Astrocyte (in vitro differentiated cells and primary cell): ENCODE measurements at regions not wholly inside any gene's neighbourhood (a gene's known extent, or its start where the extent isn't known, plus 50 kb on each side); places are given as distances from the start of the nearest gene placed in this dataset.

Source experiments
- DNase-seq: peaks from one replicate; pipeline ENCODE4 v3.0.0-alpha.2; 2010; ENCODE audit warnings: low read depth
- FAIRE-seq: peaks from 2 replicates; lab custom pipeline; 2011; peaks lifted over from hg19 to GRCh38; lab: Jason Lieb, UNC
- H2AFZ ChIP-seq: 2 replicates; pipeline ENCODE4 v1.6.0; 2012; ENCODE audit warnings: low read depth, low read length, inconsistent platforms
- H3K27ac ChIP-seq: 2 replicates; pipeline ENCODE4 v1.5.1; 2011; ENCODE audit warnings: low read depth, low read length, inconsistent platforms
- H3K27me3 ChIP-seq: 2 replicates; pipeline ENCODE4 v1.6.0; 2011; ENCODE audit warnings: low read length, inconsistent platforms; ENCODE audit not compliant: insufficient read depth
- H3K36me3 ChIP-seq: 2 replicates; pipeline ENCODE4 v1.5.1; 2011; ENCODE audit warnings: low read length, inconsistent platforms; ENCODE audit not compliant: insufficient read depth
- H3K4me1 ChIP-seq: 2 replicates; pipeline ENCODE4 v1.5.1; 2011; ENCODE audit warnings: low read length, inconsistent platforms; ENCODE audit not compliant: insufficient read depth
- H3K4me2 ChIP-seq: 2 replicates; pipeline ENCODE4 v1.6.0; 2012; ENCODE audit warnings: low read length, inconsistent platforms
- H3K4me3 ChIP-seq: 2 replicates; pipeline ENCODE4 v1.5.1; 2011; ENCODE audit warnings: low read depth, mild to moderate bottlenecking, low read length, inconsistent platforms; ENCODE audit not compliant: insufficient read depth
- H3K79me2 ChIP-seq: 2 replicates; pipeline ENCODE4 v1.6.0; 2012; ENCODE audit warnings: mild to moderate bottlenecking, low read length, inconsistent platforms; ENCODE audit not compliant: insufficient read depth
- H3K9ac ChIP-seq: 2 replicates; pipeline ENCODE4 v1.6.0; 2012; ENCODE audit warnings: mild to moderate bottlenecking, low read length, inconsistent platforms
- H3K9me3 ChIP-seq: 2 replicates; pipeline ENCODE4 v1.5.1; 2012; ENCODE audit warnings: low read depth, mild to moderate bottlenecking, low read length, inconsistent platforms; ENCODE audit not compliant: insufficient read depth
- H4K20me1 ChIP-seq: 2 replicates; pipeline ENCODE4 v1.6.0; 2012; ENCODE audit warnings: low read length, inconsistent platforms; ENCODE audit not compliant: insufficient read depth
- H3K27ac Mint-ChIP-seq: one replicate; pipeline ENCODE4 v1.8.0; 2021; ENCODE audit warnings: mild to moderate bottlenecking, mixed read lengths; ENCODE audit not compliant: unreplicated experiment
- H3K27me3 Mint-ChIP-seq: one replicate; pipeline ENCODE4 v1.8.0; 2021; ENCODE audit warnings: low read depth, mixed read lengths; ENCODE audit not compliant: unreplicated experiment
- H3K36me3 Mint-ChIP-seq: one replicate; pipeline ENCODE4 v1.8.0; 2021; ENCODE audit warnings: low read depth, mixed read lengths; ENCODE audit not compliant: unreplicated experiment
- H3K4me1 Mint-ChIP-seq: one replicate; pipeline ENCODE4 v1.8.0; 2021; ENCODE audit warnings: low read depth, mixed read lengths; ENCODE audit not compliant: unreplicated experiment
- H3K4me3 Mint-ChIP-seq: one replicate; pipeline ENCODE4 v1.8.0; 2021; ENCODE audit warnings: mild to moderate bottlenecking, moderate library complexity, mixed read lengths; ENCODE audit not compliant: unreplicated experiment
- H3K9me3 Mint-ChIP-seq: one replicate; pipeline ENCODE4 v1.8.0; 2021; ENCODE audit warnings: mild to moderate bottlenecking, mixed read lengths; ENCODE audit not compliant: unreplicated experiment
- EZH2 ChIP-seq: IDR thresholded peaks from 2 replicates; pipeline ENCODE4 v1.6.1; 2012; ENCODE audit warnings: mild to moderate bottlenecking, low read length, inconsistent platforms; ENCODE audit not compliant: insufficient read depth
- TF ChIP-seq, protein P1 (sequence below): IDR thresholded peaks from 2 replicates; pipeline ENCODE4 v1.5.1; 2011; ENCODE audit warnings: low read depth, mild to moderate bottlenecking, inconsistent platforms, low read length, moderate library complexity; ENCODE audit not compliant: insufficient read depth

DNA sequence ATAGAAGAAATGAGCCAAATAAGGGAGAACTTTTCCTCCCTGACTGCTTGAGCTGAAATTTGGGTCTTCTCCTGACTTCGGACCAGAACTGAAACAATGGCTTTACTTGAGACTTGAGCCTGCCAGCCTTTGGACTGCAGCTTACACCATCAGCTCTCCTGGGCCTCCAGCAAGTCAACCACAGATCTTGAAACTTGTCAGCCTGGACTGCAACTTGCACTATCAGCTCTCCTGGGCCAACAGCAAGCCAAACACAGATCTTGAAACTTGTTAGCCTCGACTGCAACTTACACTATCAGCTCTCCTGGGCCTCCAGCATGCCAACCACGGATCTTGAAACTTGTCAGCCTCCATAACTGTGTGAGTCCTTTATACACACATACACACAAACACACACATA is 425.9 kb upstream of the PCDH7 start:
- FAIRE-seq, result no peak
- no peaks in the 10 kb centered on the region for H3K27me3 Mint-ChIP-seq

GRCh38 chr4:30295652-30296051 is 424.5 kb upstream of the PCDH7 start:
- Histone ChIP-seq H3K36me3 (no peaks in the 10 kb centered on the region), H3K79me2 (no peaks in the 10 kb centered on the region), H3K27me3 (no peaks in the 10 kb centered on the region), H3K9ac (no peak overlapping the region), H3K4me1 (no peaks in the 10 kb centered on the region), H3K27ac (no peak overlapping the region), H3K4me3 (no peak overlapping the region), H3K4me2 (no peak overlapping the region), H3K9me3 (no peaks in the 10 kb centered on the region), H4K20me1 (no peaks in the 10 kb centered on the region), H2AFZ (no peak overlapping the region)
- TF ChIP-seq EZH2, result no peak
- TF ChIP-seq, protein P1, sequence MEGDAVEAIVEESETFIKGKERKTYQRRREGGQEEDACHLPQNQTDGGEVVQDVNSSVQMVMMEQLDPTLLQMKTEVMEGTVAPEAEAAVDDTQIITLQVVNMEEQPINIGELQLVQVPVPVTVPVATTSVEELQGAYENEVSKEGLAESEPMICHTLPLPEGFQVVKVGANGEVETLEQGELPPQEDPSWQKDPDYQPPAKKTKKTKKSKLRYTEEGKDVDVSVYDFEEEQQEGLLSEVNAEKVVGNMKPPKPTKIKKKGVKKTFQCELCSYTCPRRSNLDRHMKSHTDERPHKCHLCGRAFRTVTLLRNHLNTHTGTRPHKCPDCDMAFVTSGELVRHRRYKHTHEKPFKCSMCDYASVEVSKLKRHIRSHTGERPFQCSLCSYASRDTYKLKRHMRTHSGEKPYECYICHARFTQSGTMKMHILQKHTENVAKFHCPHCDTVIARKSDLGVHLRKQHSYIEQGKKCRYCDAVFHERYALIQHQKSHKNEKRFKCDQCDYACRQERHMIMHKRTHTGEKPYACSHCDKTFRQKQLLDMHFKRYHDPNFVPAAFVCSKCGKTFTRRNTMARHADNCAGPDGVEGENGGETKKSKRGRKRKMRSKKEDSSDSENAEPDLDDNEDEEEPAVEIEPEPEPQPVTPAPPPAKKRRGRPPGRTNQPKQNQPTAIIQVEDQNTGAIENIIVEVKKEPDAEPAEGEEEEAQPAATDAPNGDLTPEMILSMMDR, result no peak
- no peak for DNase-seq
- H3K4me1 Mint-ChIP-seq, result no peaks in the 10 kb centered on the region
- H3K27ac Mint-ChIP-seq, result no peak overlapping the region
- no peak overlapping the region for H3K4me3 Mint-ChIP-seq
- no peaks in the 10 kb centered on the region for H3K36me3 Mint-ChIP-seq
- no peaks in the 10 kb centered on the region for H3K9me3 Mint-ChIP-seq
- no peaks in the 10 kb centered on the region for H3K27me3 Mint-ChIP-seq
- no peak for FAIRE-seq

More for the DNA sequence above, 425.9 kb upstream of the PCDH7 start:
- Histone ChIP-seq H3K27ac (no peak overlapping the region), H4K20me1 (no peaks in the 10 kb centered on the region), H3K4me3 (no peak overlapping the region), H3K4me1 (no peaks in the 10 kb centered on the region), H3K9me3 (no peaks in the 10 kb centered on the region), H3K36me3 (no peaks in the 10 kb centered on the region), H3K79me2 (no peaks in the 10 kb centered on the region), H2AFZ (no peak overlapping the region), H3K27me3 (no peaks in the 10 kb centered on the region), H3K4me2 (no peak overlapping the region), H3K9ac (no peak overlapping the region)
- Mint-ChIP-seq H3K4me1 (no peaks in the 10 kb centered on the region), H3K4me3 (no peak overlapping the region), H3K9me3 (no peaks in the 10 kb centered on the region), H3K27ac (no peak overlapping the region), H3K36me3 (no peaks in the 10 kb centered on the region)
- TF ChIP-seq, protein P1, result no peak
- no peak for TF ChIP-seq EZH2
- no peak for DNase-seq

DNA sequence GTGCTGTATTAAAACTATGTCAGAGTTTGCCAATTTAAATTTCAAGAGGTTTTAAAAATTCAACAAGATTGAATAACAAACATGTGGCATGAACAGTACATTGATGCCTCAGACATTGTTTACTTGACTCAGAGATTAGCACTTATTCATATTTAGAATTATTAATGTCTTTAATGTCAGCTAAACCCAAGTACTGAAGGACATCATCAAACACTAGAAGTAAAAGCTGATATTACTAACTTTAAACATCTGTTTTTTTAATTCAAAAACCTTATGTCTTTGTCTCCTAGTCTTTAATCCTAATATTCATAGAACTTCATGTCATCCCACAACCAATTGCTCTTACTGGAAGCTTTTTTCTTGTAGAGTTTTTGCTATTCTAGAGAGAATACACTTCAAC is 406.2 kb upstream of the PCDH7 start:
- Mint-ChIP-seq H3K27me3 (no peaks in the 10 kb centered on the region), H3K4me3 (no peak overlapping the region), H3K9me3 (no peaks in the 10 kb centered on the region), H3K4me1 (no peaks in the 10 kb centered on the region), H3K36me3 (no peaks in the 10 kb centered on the region), H3K27ac (no peak overlapping the region)
- Histone ChIP-seq H3K9ac (no peak overlapping the region), H3K27me3 (no peaks in the 10 kb centered on the region), H3K27ac (no peak overlapping the region), H4K20me1 (no peaks in the 10 kb centered on the region), H3K4me1 (no peaks in the 10 kb centered on the region), H3K4me3 (no peak overlapping the region), H3K36me3 (no peaks in the 10 kb centered on the region), H3K79me2 (no peaks in the 10 kb centered on the region), H3K4me2 (no peak overlapping the region), H2AFZ (no peak overlapping the region), H3K9me3 (no peaks in the 10 kb centered on the region)
- DNase-seq (no peak), FAIRE-seq (no peak)
- TF ChIP-seq, protein P1, result no peak
- TF ChIP-seq EZH2, result no peak
